ENCODE measurements at regions not wholly inside any gene's neighbourhood (a gene's known extent, or its start where the extent isn't known, plus 50 kb on each side); places are given as distances from the start of the nearest gene placed in this dataset.

GRCh38 chr2:150917961-150918713 lies 343.5 kb downstream of the RBM43 start:
- no peak overlapping the region for H3K27ac Mint-ChIP-seq
- H3K9me3 Mint-ChIP-seq = peaks cover 0 to 4% (median 0%) of the 10 kb centered on the region in 3 donors
- no peaks in the 10 kb centered on the region for H3K36me3 ChIP-seq (ENCODE audit: control insufficient read depth in 2 of 2, extremely low read depth in 1 of 2, insufficient read depth in 1 of 2, low read length in 1 of 2)
- ATAC-seq (replicated peaks in 1 of 4) = no peak
- H3K4me3 ChIP-seq (ENCODE audit: control insufficient read depth in 1 of 2, extremely low read depth in 1 of 2, low read length in 1 of 2) = no peak overlapping the region
- H3K4me3 Mint-ChIP-seq = no peak overlapping the region
- ChIA-PET CTCF (interaction anchor here in 1 of 2 donors (0.6 kb wide), 1 partner anchor 9 kb away, joined by 13 read pairs; no protein-coding TSS in a partner anchor), POLR2A (no interaction called here)
- no peak overlapping the region for H3K27ac ChIP-seq (ENCODE audit: low read length)
- H3K36me3 Mint-ChIP-seq = no peaks in the 10 kb centered on the region
- H3K4me1 ChIP-seq (ENCODE audit: control insufficient read depth in 1 of 2, extremely low read depth in 1 of 2, insufficient read depth in 2 of 2, low read length in 2 of 2) = no peaks in the 10 kb centered on the region
- peaks cover 0 to 2% of the 10 kb centered on the region in 2 donors for H3K27me3 Mint-ChIP-seq
- no peaks in the 10 kb centered on the region for H3K9me3 ChIP-seq
- H3K4me1 Mint-ChIP-seq = no peaks in the 10 kb centered on the region
- no peaks in the 10 kb centered on the region for H3K27me3 ChIP-seq (replicated peaks in 1 of 2; ENCODE audit: control insufficient read depth in 2 of 2, extremely low read depth in 1 of 2, insufficient read depth in 2 of 2, low read length in 1 of 2)
- WGBS (ENCODE audit: insufficient coverage) = 87% methylated on average over 3 of the region's 7 CpGs
- DNase-seq = no peak

- H3K9me3 Mint-ChIP-seq = peaks cover 0 to 4% (median 0%) of the 10 kb centered on the region in 3 donors
- CTCF ChIA-PET = interaction anchor here in 1 of 2 donors (0.6 kb wide), 1 partner anchor 240 kb away, joined by 5 read pairs; no protein-coding TSS in a partner anchor
Measured at GRCh38 chr2:150916467-150917396, 344.9 kb downstream of the RBM43 start.

GRCh38 chr2:150911766-150912280 lies 349.8 kb downstream of the RBM43 start:
- DNase-seq = no peak
- H3K4me1 ChIP-seq (ENCODE audit: control insufficient read depth in 1 of 2, extremely low read depth in 1 of 2, insufficient read depth in 2 of 2, low read length in 2 of 2) = no peaks in the 10 kb centered on the region
- Mint-ChIP-seq H3K4me3 (no peak overlapping the region), H3K27ac (no peak overlapping the region), H3K27me3 (no peaks in the 10 kb centered on the region), H3K9me3 (peaks cover 0 to 4% (median 3%) of the 10 kb centered on the region in 3 donors), H3K36me3 (no peaks in the 10 kb centered on the region), H3K4me1 (no peaks in the 10 kb centered on the region)
- H3K27me3 ChIP-seq (replicated peaks in 1 of 2; ENCODE audit: control insufficient read depth in 2 of 2, extremely low read depth in 1 of 2, insufficient read depth in 2 of 2, low read length in 1 of 2) = no peaks in the 10 kb centered on the region
- H3K4me3 ChIP-seq (ENCODE audit: control insufficient read depth in 1 of 2, extremely low read depth in 1 of 2, low read length in 1 of 2) = no peak overlapping the region
- no peaks in the 10 kb centered on the region for H3K9me3 ChIP-seq
- ChIA-PET CTCF (no interaction called here), POLR2A (no interaction called here)
- WGBS (ENCODE audit: insufficient coverage) = 51% methylated on average over 8 of the region's 9 CpGs
- ATAC-seq (replicated peaks in 1 of 4) = no peak
- H3K27ac ChIP-seq (ENCODE audit: low read length) = no peak overlapping the region
- no peaks in the 10 kb centered on the region for H3K36me3 ChIP-seq (ENCODE audit: control insufficient read depth in 2 of 2, extremely low read depth in 1 of 2, insufficient read depth in 1 of 2, low read length in 1 of 2)

More at GRCh38 chr2:150916467-150917396, 344.9 kb downstream of the RBM43 start:
- Histone ChIP-seq H3K4me3 (ENCODE audit: control insufficient read depth in 1 of 2, extremely low read depth in 1 of 2, low read length in 1 of 2) (no peak overlapping the region), H3K27ac (ENCODE audit: low read length) (no peak overlapping the region), H3K27me3 (replicated peaks in 1 of 2; ENCODE audit: control insufficient read depth in 2 of 2, extremely low read depth in 1 of 2, insufficient read depth in 2 of 2, low read length in 1 of 2) (no peaks in the 10 kb centered on the region), H3K36me3 (ENCODE audit: control insufficient read depth in 2 of 2, extremely low read depth in 1 of 2, insufficient read depth in 1 of 2, low read length in 1 of 2) (no peaks in the 10 kb centered on the region), H3K4me1 (ENCODE audit: control insufficient read depth in 1 of 2, extremely low read depth in 1 of 2, insufficient read depth in 2 of 2, low read length in 2 of 2) (no peaks in the 10 kb centered on the region), H3K9me3 (no peaks in the 10 kb centered on the region)
- DNase-seq = no peak
- H3K4me1 Mint-ChIP-seq = no peaks in the 10 kb centered on the region
- no peak overlapping the region for H3K27ac Mint-ChIP-seq
- no peak overlapping the region for H3K4me3 Mint-ChIP-seq
- 81% methylated on average over 3 of the region's 8 CpGs for whole genome bisulfite sequencing (ENCODE audit: insufficient coverage)
- H3K36me3 Mint-ChIP-seq = no peaks in the 10 kb centered on the region
- no peak for ATAC-seq (replicated peaks in 1 of 4)
- POLR2A ChIA-PET = no interaction called here
- peaks cover 0 to 2% of the 10 kb centered on the region in 2 donors for H3K27me3 Mint-ChIP-seq

GRCh38 chr2:150909613-150910012 lies 352.1 kb downstream of the RBM43 start:
- Mint-ChIP-seq H3K9me3 (peaks cover 0 to 8% (median 4%) of the 10 kb centered on the region in 3 donors), H3K27me3 (no peaks in the 10 kb centered on the region), H3K36me3 (no peaks in the 10 kb centered on the region), H3K4me1 (no peaks in the 10 kb centered on the region), H3K4me3 (no peak overlapping the region), H3K27ac (no peak overlapping the region)
- no peaks in the 10 kb centered on the region for H3K27me3 ChIP-seq (replicated peaks in 1 of 2; ENCODE audit: control insufficient read depth in 2 of 2, extremely low read depth in 1 of 2, insufficient read depth in 2 of 2, low read length in 1 of 2)
- no peak for ATAC-seq (replicated peaks in 1 of 4)
- WGBS (ENCODE audit: insufficient coverage) = 60% methylated on average over 1 of the region's 1 CpG
- H3K4me3 ChIP-seq (ENCODE audit: control insufficient read depth in 1 of 2, extremely low read depth in 1 of 2, low read length in 1 of 2) = no peak overlapping the region
- no peaks in the 10 kb centered on the region for H3K9me3 ChIP-seq
- no peak for DNase-seq
- H3K4me1 ChIP-seq (ENCODE audit: control insufficient read depth in 1 of 2, extremely low read depth in 1 of 2, insufficient read depth in 2 of 2, low read length in 2 of 2) = no peaks in the 10 kb centered on the region
- no peak overlapping the region for H3K27ac ChIP-seq (ENCODE audit: low read length)
- ChIA-PET POLR2A (no interaction called here), CTCF (no interaction called here)
- H3K36me3 ChIP-seq (ENCODE audit: control insufficient read depth in 2 of 2, extremely low read depth in 1 of 2, insufficient read depth in 1 of 2, low read length in 1 of 2) = no peaks in the 10 kb centered on the region

- H3K36me3 Mint-ChIP-seq = no peaks in the 10 kb centered on the region
- H3K27me3 Mint-ChIP-seq = peaks cover 2 to 4% of the 10 kb centered on the region in 2 donors
- H3K9me3 Mint-ChIP-seq = peaks cover 0 to 8% (median 4%) of the 10 kb centered on the region in 3 donors
- H3K27me3 ChIP-seq (replicated peaks in 1 of 2; ENCODE audit: control insufficient read depth in 2 of 2, extremely low read depth in 1 of 2, insufficient read depth in 2 of 2, low read length in 1 of 2) = no peaks in the 10 kb centered on the region
- ChIA-PET CTCF (interaction anchor here in 1 of 2 donors (0.6 kb wide), 1 partner anchor 10 kb away, joined by 13 read pairs; no protein-coding TSS in a partner anchor), POLR2A (no interaction called here)
- H3K27ac Mint-ChIP-seq = no peak overlapping the region
- no peaks in the 10 kb centered on the region for H3K36me3 ChIP-seq (ENCODE audit: control insufficient read depth in 2 of 2, extremely low read depth in 1 of 2, insufficient read depth in 1 of 2, low read length in 1 of 2)
- no peak overlapping the region for H3K27ac ChIP-seq (ENCODE audit: low read length)
- no peak overlapping the region for H3K4me3 ChIP-seq (ENCODE audit: control insufficient read depth in 1 of 2, extremely low read depth in 1 of 2, low read length in 1 of 2)
- H3K4me3 Mint-ChIP-seq = no peak overlapping the region
- no peaks in the 10 kb centered on the region for H3K9me3 ChIP-seq
- no peak for ATAC-seq (replicated peaks in 1 of 4)
- no peak for DNase-seq
- H3K4me1 Mint-ChIP-seq = no peaks in the 10 kb centered on the region
- H3K4me1 ChIP-seq (ENCODE audit: control insufficient read depth in 1 of 2, extremely low read depth in 1 of 2, insufficient read depth in 2 of 2, low read length in 2 of 2) = no peaks in the 10 kb centered on the region
Measured at GRCh38 chr2:150909090-150909489, 352.6 kb downstream of the RBM43 start.

GRCh38 chr2:150907466-150907865 lies 354.2 kb downstream of the RBM43 start:
- Mint-ChIP-seq H3K27me3 (peaks cover 3 to 9% of the 10 kb centered on the region in 2 donors), H3K4me3 (no peak overlapping the region), H3K36me3 (no peaks in the 10 kb centered on the region), H3K27ac (no peak overlapping the region), H3K9me3 (peaks cover 0 to 8% (median 0%) of the 10 kb centered on the region in 3 donors), H3K4me1 (no peaks in the 10 kb centered on the region)
- ChIA-PET POLR2A (no interaction called here), CTCF (no interaction called here)
- WGBS (ENCODE audit: insufficient coverage) = no CpG with 5 or more reads among the region's 4 CpGs
- no peaks in the 10 kb centered on the region for H3K4me1 ChIP-seq (ENCODE audit: control insufficient read depth in 1 of 2, extremely low read depth in 1 of 2, insufficient read depth in 2 of 2, low read length in 2 of 2)
- H3K9me3 ChIP-seq = no peaks in the 10 kb centered on the region
- no peaks in the 10 kb centered on the region for H3K27me3 ChIP-seq (replicated peaks in 1 of 2; ENCODE audit: control insufficient read depth in 2 of 2, extremely low read depth in 1 of 2, insufficient read depth in 2 of 2, low read length in 1 of 2)
- H3K27ac ChIP-seq (ENCODE audit: low read length) = no peak overlapping the region
- H3K4me3 ChIP-seq (ENCODE audit: control insufficient read depth in 1 of 2, extremely low read depth in 1 of 2, low read length in 1 of 2) = no peak overlapping the region
- no peak for ATAC-seq (replicated peaks in 1 of 4)
- DNase-seq = no peak
- no peaks in the 10 kb centered on the region for H3K36me3 ChIP-seq (ENCODE audit: control insufficient read depth in 2 of 2, extremely low read depth in 1 of 2, insufficient read depth in 1 of 2, low read length in 1 of 2)

Data from T-cell (primary cell).